Right lobe of liver (tissue), 6 donors: ENCODE measurements at regions not wholly inside any gene's neighbourhood (a gene's known extent, or its start where the extent isn't known, plus 50 kb on each side); places are given as distances from the start of the nearest gene placed in this dataset.

Experiments
- ATAC-seq, 4 donors: fragments of 200-7000 bp; cut with Tn5 transposase; one replicate each; pipeline ENCODE4 v1.9.1; 2020; ENCODE audit warnings: mild to moderate bottlenecking in 4 of 4, moderate library complexity in 4 of 4
- DNase-seq, 3 donors: peaks; one replicate each; pipeline ENCODE4 v3.0.0-alpha.2; 2020
- H3K27ac ChIP-seq, 3 donors: fragments of 200-600 bp; one replicate each; pipeline ENCODE4 v1.8.0; 2022
- H3K27me3 ChIP-seq, 2 donors: fragments of 200-600 bp; one replicate each; pipeline ENCODE4 v1.8.0; 2022
- H3K36me3 ChIP-seq, 4 donors: fragments of 200-600 bp; sonication (generic) in 1 of 4; one replicate each; pipeline versions ENCODE4 v1.5.1 to v1.8.0; 2017 to 2022; ENCODE audit warnings: control low read depth in 1 of 4
- H3K4me1 ChIP-seq, 4 donors: fragments of 200-600 bp; sonication (generic) in 1 of 4; one replicate each; pipeline versions ENCODE4 v1.5.1 to v1.8.0; 2017 to 2022; ENCODE audit warnings: control low read depth in 1 of 4
- H3K4me3 ChIP-seq, 3 donors: fragments of 200-600 bp; one replicate each; pipeline ENCODE4 v1.8.0; 2022
- H3K9me3 ChIP-seq, 4 donors: fragments of 200-600 bp; sonication (generic) in 1 of 4; one replicate each; pipeline versions ENCODE4 v1.5.1 to v1.8.0; 2017 to 2022; ENCODE audit warnings: control low read depth in 1 of 4
- POLR2A ChIP-seq: fragments of 450-650 bp; IDR thresholded peaks from one replicate; pipeline ENCODE4 v1.6.1; 2017; ENCODE audit warnings: antibody characterized with exemption, mild to moderate bottlenecking
- WGBS: methylation state at CpG from one replicate; pipeline ENCODE4 v1.1.6; 2018; ENCODE audit warnings: low coverage, low lambda C conversion rate; ENCODE audit not compliant: insufficient coverage; ENCODE audit errors: missing lambda C conversion rate; 5-methylcytosine and 5-hydroxymethylcytosine counted together
- intact Hi-C, 2 donors: fragments of 100-400 bp; cut with DNase I; formaldehyde crosslinking; loops; one replicate each; pipeline versions ENCODE4 v1.11.2 to v1.14.1; 2022
- TF ChIP-seq, protein P1 (sequence below), 4 donors: fragments of 200-600 bp in 3 of 4; fragments of 450-650 bp in 1 of 4; IDR thresholded peaks; one replicate each; pipeline versions ENCODE4 v1.5.1 to v1.8.0; 2016 to 2022; ENCODE audit warnings: antibody characterized with exemption in 4 of 4, mild to moderate bottlenecking in 2 of 4
- donor health status: DM: no; HTN: yes; CAD: no.
- donor health status: DM: no; HTN: no; CAD: no.
- donor health status: DM: no; HTN: no; CAD: no.
- donor health status: DM: no; HTN: yes; CAD: no.
- donor health status: DM: no; HTN: yes; CAD: no.

- intact Hi-C loops: no loop called here
These were observed 1193.4 kb upstream of the EYS start for GRCh38 chr6:66900133-66901083.

DNA sequence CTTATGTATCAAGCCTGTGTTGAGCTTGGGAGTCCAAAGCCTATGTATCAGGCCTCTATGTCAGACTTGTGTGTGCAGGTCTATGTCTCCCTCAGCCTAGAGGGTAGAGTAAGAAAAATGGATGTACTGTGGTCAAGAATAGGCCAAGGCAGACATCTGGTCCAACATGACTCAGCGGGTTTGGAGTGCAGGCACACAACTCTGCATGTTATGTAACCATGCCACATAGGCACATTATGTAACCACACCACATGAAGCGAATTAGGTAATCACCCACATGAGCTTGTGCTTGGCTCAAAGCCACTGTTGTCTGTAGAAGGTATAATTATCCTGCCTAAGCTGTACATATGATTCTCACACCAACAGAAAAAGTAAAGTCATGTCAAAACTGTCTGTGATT is 1190.5 kb upstream of the EYS start:
- DNase-seq (no peak), ATAC-seq (peak in 1 of 4 donors; percentile 58)
- WGBS: 0% methylated on average over 1 of the region's 2 CpGs
- Histone ChIP-seq H3K4me3 (no peak overlapping the region), H3K27ac (no peak overlapping the region), H3K27me3 (no peaks in the 10 kb centered on the region), H3K4me1 (no peaks in the 10 kb centered on the region), H3K9me3 (no peaks in the 10 kb centered on the region), H3K36me3 (no peaks in the 10 kb centered on the region)
- TF ChIP-seq, protein P1, sequence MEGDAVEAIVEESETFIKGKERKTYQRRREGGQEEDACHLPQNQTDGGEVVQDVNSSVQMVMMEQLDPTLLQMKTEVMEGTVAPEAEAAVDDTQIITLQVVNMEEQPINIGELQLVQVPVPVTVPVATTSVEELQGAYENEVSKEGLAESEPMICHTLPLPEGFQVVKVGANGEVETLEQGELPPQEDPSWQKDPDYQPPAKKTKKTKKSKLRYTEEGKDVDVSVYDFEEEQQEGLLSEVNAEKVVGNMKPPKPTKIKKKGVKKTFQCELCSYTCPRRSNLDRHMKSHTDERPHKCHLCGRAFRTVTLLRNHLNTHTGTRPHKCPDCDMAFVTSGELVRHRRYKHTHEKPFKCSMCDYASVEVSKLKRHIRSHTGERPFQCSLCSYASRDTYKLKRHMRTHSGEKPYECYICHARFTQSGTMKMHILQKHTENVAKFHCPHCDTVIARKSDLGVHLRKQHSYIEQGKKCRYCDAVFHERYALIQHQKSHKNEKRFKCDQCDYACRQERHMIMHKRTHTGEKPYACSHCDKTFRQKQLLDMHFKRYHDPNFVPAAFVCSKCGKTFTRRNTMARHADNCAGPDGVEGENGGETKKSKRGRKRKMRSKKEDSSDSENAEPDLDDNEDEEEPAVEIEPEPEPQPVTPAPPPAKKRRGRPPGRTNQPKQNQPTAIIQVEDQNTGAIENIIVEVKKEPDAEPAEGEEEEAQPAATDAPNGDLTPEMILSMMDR (IDR thresholded peaks at IDR 0.05): no peak
- TF ChIP-seq POLR2A: no peak
- intact Hi-C loops: no loop called here

More at GRCh38 chr6:66900133-66901083, 1193.4 kb upstream of the EYS start:
- H3K36me3 ChIP-seq: no peaks in the 10 kb centered on the region
- H3K27ac ChIP-seq: no peak overlapping the region
- no peaks in the 10 kb centered on the region for H3K4me1 ChIP-seq
- no peaks in the 10 kb centered on the region for H3K9me3 ChIP-seq
- TF ChIP-seq POLR2A: no peak
- TF ChIP-seq, protein P1 (IDR thresholded peaks at IDR 0.05): no peak
- H3K27me3 ChIP-seq: no peaks in the 10 kb centered on the region
- H3K4me3 ChIP-seq: no peak overlapping the region
- 44% methylated on average over 8 of the region's 8 CpGs for WGBS
- ATAC-seq (no peak), DNase-seq (no peak)

DNA sequence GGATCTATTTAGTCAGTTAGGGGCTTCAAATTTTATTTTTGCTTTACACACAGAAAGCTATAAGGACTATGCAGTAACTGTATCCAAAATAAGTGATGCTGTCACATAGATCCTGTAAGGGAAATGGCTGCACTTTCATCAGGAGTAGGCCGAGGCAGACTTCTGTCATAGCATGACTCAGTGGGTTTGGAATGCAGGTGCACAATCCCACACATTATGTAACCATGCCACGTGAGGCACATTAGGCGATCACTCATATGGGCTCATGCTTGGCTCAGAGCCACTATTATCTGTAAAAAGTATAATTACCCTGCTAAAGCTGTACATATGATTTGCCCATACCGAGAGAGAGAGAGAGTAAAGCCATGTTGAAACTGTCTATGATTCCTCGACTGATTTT is 1189.4 kb upstream of the EYS start:
- Histone ChIP-seq H3K27me3 (no peaks in the 10 kb centered on the region), H3K9me3 (no peaks in the 10 kb centered on the region), H3K4me1 (no peaks in the 10 kb centered on the region), H3K27ac (no peak overlapping the region), H3K4me3 (no peak overlapping the region), H3K36me3 (no peaks in the 10 kb centered on the region)
- intact Hi-C loops: no loop called here
- ATAC-seq (no peak), DNase-seq (no peak)
- TF ChIP-seq, protein P1 (IDR thresholded peaks at IDR 0.05): no peak
- no peak for TF ChIP-seq POLR2A
- WGBS: 81% methylated on average over 5 of the region's 5 CpGs

DNA sequence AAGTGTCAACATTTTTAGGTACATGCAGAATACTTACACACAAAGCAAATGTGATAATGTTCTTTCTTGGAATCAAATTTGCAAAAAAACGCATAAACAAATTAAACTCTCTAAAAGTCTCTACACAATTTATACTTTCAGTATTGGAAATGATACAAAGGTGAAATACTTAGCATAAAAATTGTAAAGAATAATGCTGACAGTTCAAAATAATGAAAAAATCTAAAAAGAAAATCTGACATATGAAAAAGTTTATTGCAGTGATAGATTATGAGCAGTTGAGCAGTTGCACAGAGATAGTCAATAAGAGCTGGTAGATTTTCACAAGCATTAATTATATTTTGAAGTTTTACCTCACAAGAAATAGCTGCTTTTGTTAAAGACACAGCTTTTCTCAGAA is 1176.4 kb upstream of the EYS start:
- no peaks in the 10 kb centered on the region for H3K36me3 ChIP-seq
- TF ChIP-seq POLR2A: no peak
- TF ChIP-seq, protein P1 (IDR thresholded peaks at IDR 0.05): no peak
- no peak overlapping the region for H3K4me3 ChIP-seq
- WGBS: 60% methylated on average over 1 of the region's 1 CpG
- no peaks in the 10 kb centered on the region for H3K4me1 ChIP-seq
- no peak overlapping the region for H3K27ac ChIP-seq
- no peaks in the 10 kb centered on the region for H3K27me3 ChIP-seq
- intact Hi-C loops: no loop called here
- no peak for ATAC-seq
- no peak for DNase-seq
- no peaks in the 10 kb centered on the region for H3K9me3 ChIP-seq
